Dendritic cell treated with granulocyte-macrophage colony-stimulating factor and Interleukin-4, amounts not matched to agents 40 ng/mL and 50 ng/mL, for 4 days (primary cell): ENCODE measurements at regions not wholly inside any gene's neighbourhood (a gene's known extent, or its start where the extent isn't known, plus 50 kb on each side); places are given as distances from the start of the nearest gene placed in this dataset.

Source experiments
- H3K27ac Mint-ChIP-seq: one replicate; pipeline ENCODE4 v1.8.0; 2022; ENCODE audit warnings: mild to moderate bottlenecking, mixed read lengths
- H3K27me3 Mint-ChIP-seq: one replicate; pipeline ENCODE4 v1.8.0; 2022; ENCODE audit warnings: mild to moderate bottlenecking, mixed read lengths
- H3K36me3 Mint-ChIP-seq: one replicate; pipeline ENCODE4 v1.8.0; 2022; ENCODE audit warnings: low read depth, mixed read lengths
- H3K4me1 Mint-ChIP-seq: one replicate; pipeline ENCODE4 v1.8.0; 2022; ENCODE audit warnings: low read depth, mixed read lengths
- H3K4me3 Mint-ChIP-seq: one replicate; pipeline ENCODE4 v1.8.0; 2022; ENCODE audit warnings: mild to moderate bottlenecking, moderate library complexity, mixed read lengths
- H3K9me3 Mint-ChIP-seq: one replicate; pipeline ENCODE4 v1.8.0; 2022; ENCODE audit warnings: mixed read lengths
- intact Hi-C: fragments of 100-400 bp; cut with micrococcal nuclease; formaldehyde crosslinking; loops from one replicate; pipeline ENCODE4 v1.15.0; 2022

GRCh38 chr9:26551971-26552370 is 340.6 kb downstream of the CAAP1 start:
- Mint-ChIP-seq H3K4me3 (no peak overlapping the region), H3K36me3 (no peaks in the 10 kb centered on the region), H3K27me3 (no peaks in the 10 kb centered on the region), H3K9me3 (peaks cover 7% of the 10 kb centered on the region), H3K4me1 (no peaks in the 10 kb centered on the region), H3K27ac (no peak overlapping the region)
- intact Hi-C loops: no loop called here

- H3K27me3 Mint-ChIP-seq: no peaks in the 10 kb centered on the region
- intact Hi-C loops: no loop called here
- H3K36me3 Mint-ChIP-seq: no peaks in the 10 kb centered on the region
- no peak overlapping the region for H3K4me3 Mint-ChIP-seq
- H3K4me1 Mint-ChIP-seq: no peaks in the 10 kb centered on the region
- H3K9me3 Mint-ChIP-seq: peaks cover 3% of the 10 kb centered on the region
- no peak overlapping the region for H3K27ac Mint-ChIP-seq
Measured at GRCh38 chr9:26551451-26551850, 341.2 kb downstream of the CAAP1 start.

DNA sequence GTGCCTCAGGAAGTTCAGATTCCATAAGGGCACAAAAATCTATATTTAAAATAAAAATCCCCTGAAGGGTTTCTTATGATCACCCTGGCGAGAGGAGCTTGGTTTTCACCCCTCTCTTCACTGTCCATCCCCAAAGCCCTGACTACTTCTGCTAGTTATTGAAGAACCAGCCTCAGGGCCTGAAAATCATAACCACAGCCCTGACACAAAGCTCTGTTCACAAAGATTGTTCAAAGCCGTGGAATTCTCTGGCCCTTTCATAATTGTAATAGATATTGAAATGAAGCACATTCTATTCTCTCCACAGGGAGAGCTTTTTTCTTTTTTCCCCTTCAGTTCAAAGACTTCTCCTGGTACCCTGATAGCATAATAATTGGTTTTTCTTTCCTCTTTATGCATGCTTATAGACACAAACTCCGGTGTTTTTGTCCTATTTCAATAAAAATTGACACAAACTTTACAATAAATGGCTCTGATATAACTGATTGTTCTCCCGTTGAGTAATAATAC is 343.8 kb downstream of the CAAP1 start:
- no peaks in the 10 kb centered on the region for H3K27me3 Mint-ChIP-seq
- H3K36me3 Mint-ChIP-seq: no peaks in the 10 kb centered on the region
- no peak overlapping the region for H3K4me3 Mint-ChIP-seq
- intact Hi-C loops: no loop called here
- no peak overlapping the region for H3K27ac Mint-ChIP-seq
- H3K9me3 Mint-ChIP-seq: no peaks in the 10 kb centered on the region
- H3K4me1 Mint-ChIP-seq: no peaks in the 10 kb centered on the region

DNA sequence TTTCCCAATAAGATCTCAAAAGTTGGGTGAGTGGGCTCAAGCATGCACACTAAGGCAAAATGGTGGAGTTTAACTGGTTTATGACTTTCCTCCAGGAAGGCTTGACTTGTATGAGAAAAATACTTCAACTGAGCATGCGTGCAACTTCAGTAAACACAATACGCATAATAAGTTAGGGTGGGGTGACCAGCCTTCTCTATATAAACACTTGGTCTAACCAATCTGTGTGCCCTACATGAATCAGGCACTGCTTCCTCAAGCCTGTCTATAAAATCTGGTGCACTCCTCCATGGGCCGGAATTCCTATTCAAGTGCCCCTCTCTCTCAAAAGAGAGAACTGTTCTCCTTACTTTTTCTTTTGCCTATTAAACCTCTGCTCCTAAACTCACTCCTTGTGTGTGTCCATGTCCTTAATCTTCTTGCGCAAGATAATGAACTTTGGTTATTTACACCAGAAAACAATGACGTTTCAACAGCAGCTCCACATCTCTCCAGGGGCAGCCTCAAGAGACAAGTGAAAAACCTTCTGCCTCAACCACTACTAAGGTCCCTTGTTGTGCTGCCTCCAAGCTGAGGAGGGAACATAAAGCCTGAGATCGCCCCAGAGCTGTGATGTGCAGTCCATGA is 352.6 kb downstream of the CAAP1 start:
- no peak overlapping the region for H3K27ac Mint-ChIP-seq
- H3K27me3 Mint-ChIP-seq: no peaks in the 10 kb centered on the region
- H3K36me3 Mint-ChIP-seq: no peaks in the 10 kb centered on the region
- H3K9me3 Mint-ChIP-seq: peaks cover 29% of the 10 kb centered on the region
- intact Hi-C loops: no loop called here
- H3K4me1 Mint-ChIP-seq: no peaks in the 10 kb centered on the region
- no peak overlapping the region for H3K4me3 Mint-ChIP-seq

- Mint-ChIP-seq H3K4me3 (no peak overlapping the region), H3K4me1 (no peaks in the 10 kb centered on the region), H3K27ac (no peak overlapping the region), H3K27me3 (no peaks in the 10 kb centered on the region), H3K36me3 (no peaks in the 10 kb centered on the region), H3K9me3 (peaks cover 27% of the 10 kb centered on the region)
- intact Hi-C loops: no loop called here
Measured at GRCh38 chr9:26537211-26537610, 355.4 kb downstream of the CAAP1 start.

GRCh38 chr9:26535151-26535550 is 357.5 kb downstream of the CAAP1 start:
- H3K27ac Mint-ChIP-seq: no peak overlapping the region
- no peaks in the 10 kb centered on the region for H3K27me3 Mint-ChIP-seq
- intact Hi-C loops: no loop called here
- H3K4me1 Mint-ChIP-seq: no peaks in the 10 kb centered on the region
- H3K36me3 Mint-ChIP-seq: no peaks in the 10 kb centered on the region
- H3K9me3 Mint-ChIP-seq: peaks cover 22% of the 10 kb centered on the region
- no peak overlapping the region for H3K4me3 Mint-ChIP-seq

- Mint-ChIP-seq H3K9me3 (peaks cover 23% of the 10 kb centered on the region), H3K27me3 (no peaks in the 10 kb centered on the region), H3K36me3 (no peaks in the 10 kb centered on the region), H3K27ac (no peak overlapping the region), H3K4me3 (no peak overlapping the region), H3K4me1 (no peaks in the 10 kb centered on the region)
- intact Hi-C loops: no loop called here
Measured at GRCh38 chr9:26530841-26531240, 361.8 kb downstream of the CAAP1 start.

DNA sequence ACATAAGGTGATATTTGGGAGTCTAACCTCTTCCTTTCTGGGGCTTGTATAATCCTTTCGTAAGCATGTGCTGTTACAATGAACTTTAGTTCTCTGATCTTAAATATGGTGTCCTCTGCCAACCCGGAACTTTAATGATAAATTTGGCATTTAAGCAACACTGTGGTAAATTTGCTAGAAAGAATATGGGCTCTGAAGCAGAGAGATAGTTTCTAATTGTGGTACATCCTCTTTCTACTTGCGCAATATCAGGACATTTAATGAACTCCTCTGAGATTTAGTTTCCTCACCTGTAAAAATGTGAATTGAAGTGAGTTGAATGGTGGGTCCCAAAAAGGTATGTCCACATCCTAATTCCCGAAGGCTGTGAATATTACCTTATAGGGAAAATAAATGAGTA is 364.7 kb downstream of the CAAP1 start:
- H3K36me3 Mint-ChIP-seq: no peaks in the 10 kb centered on the region
- intact Hi-C loops: no loop called here
- H3K9me3 Mint-ChIP-seq: peaks cover 23% of the 10 kb centered on the region
- H3K4me1 Mint-ChIP-seq: no peaks in the 10 kb centered on the region
- H3K4me3 Mint-ChIP-seq: no peak overlapping the region
- H3K27me3 Mint-ChIP-seq: no peaks in the 10 kb centered on the region
- H3K27ac Mint-ChIP-seq: no peak overlapping the region

DNA sequence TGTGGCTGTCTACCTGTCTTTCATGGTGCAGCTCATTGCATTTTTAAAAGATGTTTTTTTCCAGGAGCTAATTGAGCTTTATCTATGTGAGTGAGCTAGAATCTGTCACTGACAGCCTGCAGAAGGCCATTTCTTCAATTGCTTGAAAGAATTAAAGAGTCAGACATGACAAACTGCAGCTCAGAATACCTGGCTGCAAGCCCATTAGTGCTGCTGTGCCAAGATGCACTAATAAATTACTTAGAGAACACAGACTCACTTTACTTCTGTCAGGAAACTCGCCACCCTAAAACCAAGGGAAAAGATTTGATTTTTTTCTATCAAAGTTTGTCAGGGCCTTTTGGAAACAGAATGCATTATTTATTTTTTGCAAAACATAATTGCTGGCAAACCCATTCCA is 368.3 kb downstream of the CAAP1 start:
- no peaks in the 10 kb centered on the region for H3K27me3 Mint-ChIP-seq
- intact Hi-C loops: no loop called here

GRCh38 chr9:26523577-26523976 is 369.0 kb downstream of the CAAP1 start:
- Mint-ChIP-seq H3K27me3 (no peaks in the 10 kb centered on the region), H3K36me3 (no peaks in the 10 kb centered on the region), H3K4me1 (no peaks in the 10 kb centered on the region), H3K4me3 (no peak overlapping the region), H3K9me3 (peaks cover 8% of the 10 kb centered on the region), H3K27ac (no peak overlapping the region)
- intact Hi-C loops: no loop called here

More for the DNA sequence above, 368.3 kb downstream of the CAAP1 start:
- Mint-ChIP-seq H3K27ac (no peak overlapping the region), H3K9me3 (peaks cover 8% of the 10 kb centered on the region), H3K4me3 (no peak overlapping the region), H3K4me1 (no peaks in the 10 kb centered on the region), H3K36me3 (no peaks in the 10 kb centered on the region)

DNA sequence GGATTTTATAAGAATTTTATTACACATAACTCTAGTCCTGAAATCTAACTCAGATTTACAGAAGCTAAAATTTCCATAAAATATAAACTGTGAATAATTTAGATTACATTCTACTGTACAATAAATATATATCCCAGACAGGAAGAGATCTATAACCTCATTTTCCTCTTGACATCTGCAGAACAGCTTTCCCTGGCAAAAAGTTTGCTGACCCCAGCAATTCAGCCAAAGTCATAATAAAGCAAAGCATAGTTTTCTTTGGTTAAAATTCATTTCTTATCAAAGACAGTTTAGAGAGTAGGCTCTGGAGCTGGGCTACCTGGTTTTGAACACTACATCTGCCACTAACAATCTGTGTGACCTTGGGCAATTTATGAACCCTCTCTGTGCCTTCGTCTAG is 372.5 kb downstream of the CAAP1 start:
- Mint-ChIP-seq H3K36me3 (no peaks in the 10 kb centered on the region), H3K27ac (no peak overlapping the region), H3K4me3 (no peak overlapping the region), H3K27me3 (no peaks in the 10 kb centered on the region), H3K4me1 (no peaks in the 10 kb centered on the region), H3K9me3 (peaks cover 8% of the 10 kb centered on the region)
- intact Hi-C loops: no loop called here

- intact Hi-C loops: no loop called here
- Mint-ChIP-seq H3K4me3 (no peak overlapping the region), H3K4me1 (no peaks in the 10 kb centered on the region), H3K27me3 (no peaks in the 10 kb centered on the region), H3K27ac (no peak overlapping the region), H3K36me3 (no peaks in the 10 kb centered on the region), H3K9me3 (peaks cover 8% of the 10 kb centered on the region)
Measured at GRCh38 chr9:26516773-26517343, 375.7 kb downstream of the CAAP1 start.

DNA sequence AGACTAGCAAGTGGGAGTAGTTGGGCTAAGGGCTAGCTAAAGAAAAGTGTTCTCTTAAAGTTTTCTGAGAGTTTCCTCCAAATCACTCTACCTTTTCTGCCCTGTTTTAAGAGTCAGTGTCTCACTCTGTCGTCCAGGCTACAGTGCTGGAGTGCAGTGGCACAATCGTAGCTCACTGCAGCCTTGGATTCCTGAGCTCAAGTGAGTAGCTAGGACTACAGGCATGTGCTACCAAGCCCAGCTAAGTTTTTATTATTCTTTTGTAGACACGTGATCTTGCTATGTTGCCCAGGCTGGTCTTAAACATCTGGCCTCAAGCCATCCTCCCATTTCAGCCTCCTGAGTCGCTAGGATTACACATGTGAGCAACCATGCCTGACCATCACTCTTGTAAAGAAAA is 378.9 kb downstream of the CAAP1 start:
- Mint-ChIP-seq H3K4me1 (no peaks in the 10 kb centered on the region), H3K27ac (no peak overlapping the region), H3K27me3 (no peaks in the 10 kb centered on the region), H3K9me3 (no peaks in the 10 kb centered on the region), H3K36me3 (no peaks in the 10 kb centered on the region), H3K4me3 (no peak overlapping the region)
- intact Hi-C loops: no loop called here

- no peak overlapping the region for H3K27ac Mint-ChIP-seq
- no peaks in the 10 kb centered on the region for H3K27me3 Mint-ChIP-seq
- no peaks in the 10 kb centered on the region for H3K4me1 Mint-ChIP-seq
- H3K36me3 Mint-ChIP-seq: no peaks in the 10 kb centered on the region
- H3K9me3 Mint-ChIP-seq: no peaks in the 10 kb centered on the region
- intact Hi-C loops: no loop called here
- no peak overlapping the region for H3K4me3 Mint-ChIP-seq
Measured at GRCh38 chr9:26510137-26510536, 382.5 kb downstream of the CAAP1 start.

GRCh38 chr9:26508897-26509296 is 383.7 kb downstream of the CAAP1 start:
- H3K4me1 Mint-ChIP-seq: no peaks in the 10 kb centered on the region
- H3K4me3 Mint-ChIP-seq: no peak overlapping the region

More at GRCh38 chr9:26508897-26509296, 383.7 kb downstream of the CAAP1 start:
- Mint-ChIP-seq H3K9me3 (no peaks in the 10 kb centered on the region), H3K27me3 (no peaks in the 10 kb centered on the region), H3K27ac (no peak overlapping the region), H3K36me3 (no peaks in the 10 kb centered on the region)
- intact Hi-C loops: no loop called here
